ENCODE measurements at regions not wholly inside any gene's neighbourhood (a gene's known extent, or its start where the extent isn't known, plus 50 kb on each side); places are given as distances from the start of the nearest gene placed in this dataset.
"Not testable (repeated sequence)": the region's sequence is repeated elsewhere in the genome, so short reads cannot be mapped to it uniquely, and the experiment has no call there.

DNA sequence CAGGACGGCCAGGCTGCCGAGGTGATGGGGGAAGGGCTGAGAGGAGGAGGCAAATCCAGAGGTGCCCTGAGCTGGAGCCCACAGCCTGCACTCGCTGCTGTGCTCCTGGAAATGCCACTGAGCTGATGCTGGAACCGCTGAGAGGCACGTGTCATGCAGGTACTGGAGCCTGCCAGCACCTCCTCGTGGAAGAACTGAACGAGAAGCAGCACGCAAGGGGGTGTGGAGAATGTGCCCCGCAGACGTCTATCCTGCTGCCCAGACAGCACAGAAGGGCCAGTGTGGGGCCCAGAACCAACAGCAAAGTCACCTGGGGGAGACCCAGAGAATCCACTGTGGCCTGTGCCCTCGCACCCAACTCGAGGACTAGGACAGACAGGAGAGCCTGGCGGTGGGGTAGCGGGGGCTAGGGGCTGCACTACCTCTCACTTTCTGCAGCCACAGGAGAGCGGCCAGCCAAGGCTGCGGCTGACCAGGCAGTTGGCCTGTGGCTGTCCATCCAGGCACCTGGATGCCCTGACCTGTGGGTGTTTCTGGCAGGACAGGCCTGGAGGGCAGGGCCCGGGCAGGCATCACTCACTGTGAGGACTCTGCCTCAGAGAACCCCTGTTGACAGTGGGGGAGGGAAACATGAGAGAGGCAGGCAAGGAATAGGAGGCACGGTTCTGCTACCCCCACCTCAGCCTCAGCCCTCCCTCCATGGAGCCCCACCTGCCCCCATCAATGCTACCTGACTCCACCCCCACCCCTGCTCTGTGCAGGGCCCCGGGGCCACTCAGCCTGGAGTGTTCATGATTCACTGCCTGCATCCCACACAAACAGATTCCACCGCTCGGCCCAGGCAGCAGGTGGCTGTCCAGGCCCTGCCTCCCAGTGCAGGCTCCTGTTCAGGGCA, 213.1 kb downstream of the TBC1D2B start:
- H3K27me3 ChIP-seq (ENCODE audit: control insufficient read depth, insufficient read depth, low read length) = peaks cover 20% of the 10 kb centered on the region
- H3K9me3 ChIP-seq (ENCODE audit: control insufficient read depth, insufficient read depth, low read length) = no peaks in the 10 kb centered on the region
- ChIA-PET POLR2A (no interaction called here), CTCF (no interaction called here)
- no peak overlapping the region for H3K27ac ChIP-seq (ENCODE audit: low read depth, low read length)
- TF ChIP-seq CTCF (IDR thresholded peaks at IDR 0.05; ENCODE audit: low read depth, low read length) = no peak
- DNase-seq (ENCODE audit: low read depth, low spot score) = no peak
- H3K4me3 ChIP-seq (ENCODE audit: low read depth, low read length) = no peak overlapping the region

DNA sequence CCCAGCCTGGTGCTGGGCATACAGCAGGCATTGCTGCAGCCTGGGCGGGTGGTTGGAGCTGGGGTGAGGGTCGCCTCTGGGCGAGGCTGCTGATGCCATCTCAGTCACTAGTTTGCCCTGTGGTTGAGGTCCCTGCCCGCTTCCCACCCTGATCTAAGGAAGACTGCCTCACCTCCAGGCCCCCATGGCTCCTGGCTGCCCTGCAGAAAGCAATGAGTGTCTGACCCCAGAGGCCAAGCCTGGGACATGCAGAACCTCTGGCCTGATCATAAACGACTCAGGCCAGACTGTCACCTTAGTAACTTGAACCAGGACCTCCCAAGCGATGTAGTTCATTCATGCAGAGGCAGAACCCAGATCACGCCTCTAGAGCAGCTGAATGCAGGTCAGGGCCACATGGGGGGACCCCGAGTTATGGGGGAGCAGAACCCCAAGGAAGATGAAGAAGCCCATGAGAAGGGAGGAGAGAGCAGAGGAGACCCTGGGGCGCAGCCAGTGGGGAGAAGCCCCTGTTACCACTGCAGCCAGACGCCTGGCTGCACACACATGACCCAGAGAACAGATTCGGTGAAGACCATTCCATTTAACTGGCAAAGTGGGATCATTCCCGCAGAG, 213.9 kb downstream of the TBC1D2B start:
- Histone ChIP-seq H3K9me3 (ENCODE audit: control insufficient read depth, insufficient read depth, low read length) (no peaks in the 10 kb centered on the region), H3K27me3 (ENCODE audit: control insufficient read depth, insufficient read depth, low read length) (peaks cover 25% of the 10 kb centered on the region), H3K4me3 (ENCODE audit: low read depth, low read length) (no peak overlapping the region), H3K27ac (ENCODE audit: low read depth, low read length) (no peak overlapping the region)
- POLR2A ChIA-PET = no interaction called here
- no peak for DNase-seq (ENCODE audit: low read depth, low spot score)
- no peak for TF ChIP-seq CTCF (IDR thresholded peaks at IDR 0.05; ENCODE audit: low read depth, low read length)
- CTCF ChIA-PET = no interaction called here

DNA sequence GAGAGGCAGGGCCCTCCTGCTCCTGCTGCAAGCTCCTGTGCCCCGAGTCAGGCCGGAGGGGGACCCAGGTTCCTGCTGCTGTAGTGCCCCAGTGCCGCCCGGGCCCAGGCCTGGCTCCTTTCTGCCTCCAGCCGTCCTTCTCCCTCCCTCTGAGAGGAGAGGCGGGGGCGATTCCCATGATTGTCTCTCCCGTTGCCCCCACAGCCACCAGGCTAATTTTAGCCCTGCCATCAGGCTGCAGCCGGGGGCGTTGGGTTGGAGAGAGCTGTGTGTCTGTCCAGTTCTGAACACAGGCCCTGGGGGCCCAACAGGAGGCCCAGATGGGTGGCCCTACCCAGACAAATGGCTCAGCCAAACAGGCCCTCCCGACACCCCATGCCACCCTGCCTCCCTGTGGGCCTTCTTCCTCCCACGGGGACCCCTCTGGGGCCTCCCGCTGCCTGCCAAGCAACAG, 214.8 kb downstream of the TBC1D2B start:
- ChIA-PET POLR2A (interaction anchor here (0.6 kb wide), 1 partner anchor 20 kb away, joined by 4 read pairs; no protein-coding TSS in a partner anchor), CTCF (no interaction called here)
- Histone ChIP-seq H3K27me3 (ENCODE audit: control insufficient read depth, insufficient read depth, low read length) (peaks cover 30% of the 10 kb centered on the region), H3K27ac (ENCODE audit: low read depth, low read length) (no peak overlapping the region), H3K4me3 (ENCODE audit: low read depth, low read length) (no peak overlapping the region), H3K9me3 (ENCODE audit: control insufficient read depth, insufficient read depth, low read length) (no peaks in the 10 kb centered on the region)
- TF ChIP-seq CTCF (IDR thresholded peaks at IDR 0.05; ENCODE audit: low read depth, low read length) = no peak
- no peak for DNase-seq (ENCODE audit: low read depth, low spot score)

DNA sequence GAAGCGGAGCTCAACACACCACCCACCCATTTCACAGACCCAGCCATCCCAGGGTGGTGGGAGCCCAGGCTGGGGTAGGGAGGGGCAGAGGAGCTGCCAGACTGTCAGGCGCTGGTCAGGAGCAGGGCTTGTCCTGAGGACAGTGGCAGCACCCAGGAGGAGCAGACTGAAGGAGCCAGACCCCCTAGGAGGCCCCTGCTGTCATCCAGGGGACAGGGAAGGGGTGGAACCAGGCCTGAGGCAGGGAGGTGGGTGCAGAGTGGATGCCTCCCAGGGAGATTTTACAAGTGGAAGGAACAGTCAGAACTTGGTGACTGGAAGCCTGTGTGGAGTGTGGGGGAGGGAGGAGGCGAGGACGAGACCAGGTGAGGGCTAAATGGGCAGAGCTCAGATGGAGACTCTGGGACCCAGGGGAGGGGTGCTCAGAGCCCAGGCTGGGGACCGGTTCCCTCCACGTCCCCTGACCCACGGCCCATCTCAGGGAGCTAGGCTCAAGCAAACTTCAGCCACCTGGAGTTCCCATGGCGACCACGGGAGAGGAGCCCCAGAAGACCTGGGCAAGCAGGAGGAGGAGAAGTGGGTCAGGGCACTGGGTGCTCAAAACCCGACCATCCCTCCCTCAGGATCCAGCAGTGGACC, 215.4 kb downstream of the TBC1D2B start:
- CTCF ChIA-PET; H3K27ac ChIP-seq (ENCODE audit: low read depth, low read length); POLR2A ChIA-PET; H3K4me3 ChIP-seq (ENCODE audit: low read depth, low read length); H3K9me3 ChIP-seq (ENCODE audit: control insufficient read depth, insufficient read depth, low read length); DNase-seq (ENCODE audit: low read depth, low spot score): not testable (repeated sequence)
- peaks cover 36% of the 10 kb centered on the region for H3K27me3 ChIP-seq (ENCODE audit: control insufficient read depth, insufficient read depth, low read length)

DNA sequence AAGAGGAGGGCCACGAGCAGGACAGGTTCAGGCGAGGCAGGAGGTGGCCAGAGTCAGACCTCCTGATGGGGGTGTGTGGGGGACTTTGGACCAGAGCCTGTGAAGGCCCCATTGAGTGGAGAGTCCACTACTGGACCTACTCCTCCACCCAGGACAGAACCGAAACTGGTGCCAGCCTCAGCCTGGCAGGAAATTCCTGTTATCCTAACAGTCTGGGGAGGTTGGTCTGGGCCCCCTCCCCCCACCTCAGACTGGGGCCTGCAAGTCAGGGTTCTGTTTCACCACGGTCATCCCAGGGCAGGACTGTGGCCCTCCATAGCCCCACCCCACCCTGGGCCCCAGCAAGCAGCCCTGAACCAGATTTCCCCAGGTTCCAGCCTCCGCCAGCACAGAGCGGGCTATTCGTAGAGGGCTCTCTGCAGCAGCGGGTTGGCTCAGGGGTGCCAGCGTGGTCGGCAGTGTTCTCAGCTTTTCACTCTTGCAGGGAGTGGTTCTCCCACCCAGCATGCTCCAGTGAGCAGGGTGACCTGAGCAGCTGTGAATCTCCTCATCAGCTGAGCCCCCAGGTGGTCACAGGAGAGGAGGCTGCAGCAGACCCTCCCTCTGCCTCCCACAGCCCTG, 217.3 kb downstream of the TBC1D2B start:
- no peak for TF ChIP-seq CTCF (IDR thresholded peaks at IDR 0.05; ENCODE audit: low read depth, low read length)
- Histone ChIP-seq H3K27ac (ENCODE audit: low read depth, low read length) (no peak overlapping the region), H3K9me3 (ENCODE audit: control insufficient read depth, insufficient read depth, low read length) (no peaks in the 10 kb centered on the region), H3K27me3 (ENCODE audit: control insufficient read depth, insufficient read depth, low read length) (peaks cover 43% of the 10 kb centered on the region), H3K4me3 (ENCODE audit: low read depth, low read length) (no peak overlapping the region)
- DNase-seq (ENCODE audit: low read depth, low spot score) = no peak
- ChIA-PET POLR2A (no interaction called here), CTCF (no interaction called here)
